SK-N-SH (cell line): ENCODE measurements at regions not wholly inside any gene's neighbourhood (a gene's known extent, or its start where the extent isn't known, plus 50 kb on each side); places are given as distances from the start of the nearest gene placed in this dataset.

Source experiments
- CTCF ChIA-PET: fragments of 300-600, 350-600 bp; formaldehyde crosslinking; extraction: SDS; loops from one replicate; lab custom pipeline; 2021; lab: Yijun Ruan, JAX
- POLR2A ChIA-PET: fragments of 350-600 bp; sonication (Branson Sonifier 250); formaldehyde crosslinking; extraction: SDS; loops from one replicate; lab custom pipeline; 2020; ENCODE audit warnings: antibody characterized with exemption, inconsistent platforms; lab: Yijun Ruan, JAX
- DNase-seq: peaks from one replicate; pipeline ENCODE4 v3.0.0; 2012
- H2AFZ ChIP-seq: fragments of 200-600 bp; sonication (generic); 2 replicates; pipeline ENCODE4 v1.8.1; 2016; ENCODE audit warnings: antibody characterized with exemption, mild to moderate bottlenecking, low read depth
- H3F3A ChIP-seq: fragments of 200-600 bp; sonication (generic); replicated peaks from 2 replicates; pipeline ENCODE3; 2016; ENCODE audit warnings: antibody characterized with exemption, mild to moderate bottlenecking; ENCODE audit not compliant: insufficient read depth
- H3K27ac ChIP-seq, 2 experiments: fragments of 200-500 bp in 1 of 2; fragments of 200-600 bp in 1 of 2; sonication (Bioruptor generic) in 1 of 2; sonication (generic), shearing (Covaris generic) in 1 of 2; 2 replicates each; pipeline versions ENCODE4 v1.5.1 to v1.6.1; 2014 to 2016; ENCODE audit warnings: low read depth in 2 of 2, inconsistent platforms in 1 of 2, low read length in 1 of 2, mild to moderate bottlenecking in 1 of 2, mixed read lengths in 1 of 2
- H3K27me3 ChIP-seq: fragments of 200-600 bp; sonication (generic), shearing (Covaris generic); 2 replicates; pipeline ENCODE4 v1.6.1; 2016; ENCODE audit warnings: mixed run types; ENCODE audit not compliant: insufficient read depth
- H3K36me3 ChIP-seq, 2 experiments: fragments of 200-500 bp in 1 of 2; fragments of 200-600 bp in 1 of 2; sonication (Bioruptor generic) in 1 of 2; sonication (generic) in 1 of 2; replicated peaks in 1 of 2; 2 replicates each; pipeline versions ENCODE3 to v1.5.1; 2014 to 2016; ENCODE audit warnings: low read length in 1 of 2, mild to moderate bottlenecking in 1 of 2; ENCODE audit not compliant: insufficient read depth in 2 of 2, control insufficient read depth in 1 of 2
- H3K4me1 ChIP-seq, 2 experiments: fragments of 200-500 bp in 1 of 2; fragments of 200-600 bp in 1 of 2; sonication (Bioruptor generic) in 1 of 2; sonication (generic), shearing (Covaris generic) in 1 of 2; 2 replicates each; pipeline versions ENCODE4 v1.5.1 to v1.6.1; 2014 to 2016; ENCODE audit warnings: low read depth in 1 of 2, low read length in 1 of 2, mixed run types in 1 of 2; ENCODE audit not compliant: insufficient read depth in 2 of 2, control insufficient read depth in 1 of 2
- H3K4me2 ChIP-seq: fragments of 200-600 bp; sonication (generic), shearing (Covaris generic); 2 replicates; pipeline ENCODE4 v1.6.1; 2017; ENCODE audit warnings: mixed run types
- H3K4me3 ChIP-seq, 2 experiments: fragments of 200-500 bp in 1 of 2; fragments of 200-600 bp in 1 of 2; sonication (Bioruptor generic) in 1 of 2; sonication (generic), shearing (Covaris generic) in 1 of 2; 2 replicates each; pipeline versions ENCODE4 v1.5.1 to v1.8.1; 2014 to 2016; ENCODE audit warnings: low read depth in 2 of 2, inconsistent platforms in 1 of 2, low read length in 1 of 2, mild to moderate bottlenecking in 1 of 2, mixed read lengths in 1 of 2, moderate library complexity in 1 of 2
- H3K79me2 ChIP-seq: fragments of 200-600 bp; sonication (generic); 2 replicates; pipeline ENCODE4 v1.8.1; 2017; ENCODE audit warnings: mild to moderate bottlenecking; ENCODE audit not compliant: insufficient read depth
- H3K9ac ChIP-seq: fragments of 200-600 bp; sonication (generic); 2 replicates; pipeline ENCODE4 v1.6.1; 2017; ENCODE audit warnings: mixed run types
- H3K9me2 ChIP-seq: fragments of 200-600 bp; sonication (generic); 2 replicates; pipeline ENCODE4 v1.6.1; 2017; ENCODE audit warnings: mixed run types
- H3K9me3 ChIP-seq: fragments of 200-600 bp; sonication (generic); 2 replicates; pipeline ENCODE4 v1.6.1; 2017; ENCODE audit warnings: mixed run types, mild to moderate bottlenecking, moderate library complexity
- H4K20me1 ChIP-seq: fragments of 200-600 bp; sonication (generic); 2 replicates; pipeline ENCODE4 v1.6.1; 2017; ENCODE audit warnings: mild to moderate bottlenecking, mixed run types; ENCODE audit not compliant: insufficient read depth
- CHD2 ChIP-seq: fragments of 150-350 bp; IDR thresholded peaks from 2 replicates; pipeline ENCODE4 v1.6.1; 2018; ENCODE audit warnings: low read length; ENCODE audit not compliant: partially characterized antibody
- FOXJ3 ChIP-seq: sonication (generic); formaldehyde crosslinking; IDR thresholded peaks from 2 replicates; pipeline ENCODE4 v1.5.1; 2020; ENCODE audit warnings: mild to moderate bottlenecking, missing genetic modification reagents
- GATA2 ChIP-seq: sonication (generic); formaldehyde crosslinking; IDR thresholded peaks from 2 replicates; pipeline ENCODE4 v1.5.0; 2020; ENCODE audit warnings: mild to moderate bottlenecking, missing genetic modification reagents
- JUND ChIP-seq: IDR thresholded peaks from 2 replicates; pipeline ENCODE4 v1.4.0; 2012
- MEF2A ChIP-seq: IDR thresholded peaks from 2 replicates; pipeline ENCODE4 v1.4.0; 2012; ENCODE audit warnings: low read depth, borderline replicate concordance
- MXI1 ChIP-seq: IDR thresholded peaks from 2 replicates; pipeline ENCODE4 v1.6.1; 2012; ENCODE audit warnings: mild to moderate bottlenecking, low read depth, low read length, improper control_type of control experiment
- NFIC ChIP-seq: IDR thresholded peaks from 2 replicates; pipeline ENCODE4 v1.4.0; 2012; ENCODE audit warnings: borderline replicate concordance
- NRF1 ChIP-seq: IDR thresholded peaks from 2 replicates; pipeline ENCODE4 v1.6.1; 2012; ENCODE audit warnings: low read depth, mild to moderate bottlenecking, low read length
- POLR2AphosphoS5 ChIP-seq: IDR thresholded peaks from 2 replicates; pipeline ENCODE4 v1.6.1; 2012; ENCODE audit warnings: low read depth, low read length
- RAD21 ChIP-seq: IDR thresholded peaks from 2 replicates; pipeline ENCODE4 v1.6.1; 2012; ENCODE audit warnings: mild to moderate bottlenecking, low read length
- RXRA ChIP-seq: IDR thresholded peaks from 2 replicates; pipeline ENCODE4 v1.4.0; 2012; ENCODE audit warnings: low read depth, mild to moderate bottlenecking, borderline replicate concordance
- SMC3 ChIP-seq: IDR thresholded peaks from 2 replicates; pipeline ENCODE4 v1.6.1; 2012; ENCODE audit warnings: low read depth, low read length, improper control_type of control experiment
- YY1 ChIP-seq: IDR thresholded peaks from 2 replicates; pipeline ENCODE4 v1.4.0; 2012; ENCODE audit warnings: low read depth, mild to moderate bottlenecking
- WGBS: methylation state at CpG from one replicate; pipeline ENCODE4 v1.1.6; 2017; ENCODE audit warnings: low lambda C conversion rate; 5-methylcytosine and 5-hydroxymethylcytosine counted together
- TF ChIP-seq, protein P1 (sequence below): fragments of 200-600 bp; sonication (generic); IDR thresholded peaks from 2 replicates; pipeline ENCODE4 v1.6.1; 2017; ENCODE audit warnings: antibody characterized with exemption, mild to moderate bottlenecking, moderate library complexity
- TF ChIP-seq, protein P2 (sequence below): fragments of 150-350 bp; IDR thresholded peaks from 2 replicates; pipeline ENCODE4 v1.6.1; 2017; ENCODE audit warnings: antibody characterized with exemption, low read length, low read depth, borderline replicate concordance
- TF ChIP-seq, protein P3 (sequence below): IDR thresholded peaks from 2 replicates; pipeline ENCODE4 v1.4.0; 2012; ENCODE audit warnings: low read depth, borderline replicate concordance
- TF ChIP-seq, protein P4 (sequence below): IDR thresholded peaks from 2 replicates; pipeline ENCODE4 v1.6.1; 2012; ENCODE audit warnings: mild to moderate bottlenecking, low read depth, low read length, moderate library complexity
- TF ChIP-seq, protein P5 (sequence below): IDR thresholded peaks from 2 replicates; pipeline ENCODE4 v1.4.0; 2012; ENCODE audit warnings: low read depth, borderline replicate concordance
- TF ChIP-seq, protein P6 (sequence below): IDR thresholded peaks from 2 replicates; pipeline ENCODE4 v1.4.0; 2012; ENCODE audit warnings: low read depth

DNA sequence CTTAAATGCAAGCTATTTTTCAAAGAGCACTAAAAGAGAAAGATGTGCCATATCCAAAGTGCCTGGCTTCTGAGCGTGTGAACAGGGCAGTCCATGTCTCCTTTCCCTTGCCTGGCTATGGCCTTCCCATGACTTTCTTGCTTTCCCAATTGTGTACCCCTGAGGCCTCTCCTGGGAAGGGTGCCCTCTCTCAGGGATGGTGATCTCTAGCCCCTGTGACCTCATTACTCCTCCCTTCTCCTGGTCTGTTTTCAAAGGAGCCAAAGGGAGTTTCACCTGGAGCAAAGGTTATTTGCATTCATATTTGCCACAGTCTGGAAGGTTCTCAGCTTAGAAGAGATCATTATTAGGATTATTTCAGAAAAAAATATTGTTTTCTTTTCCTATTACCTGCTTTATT is 429.4 kb upstream of the TMTC1 start (continued):
- TF ChIP-seq, protein P1, sequence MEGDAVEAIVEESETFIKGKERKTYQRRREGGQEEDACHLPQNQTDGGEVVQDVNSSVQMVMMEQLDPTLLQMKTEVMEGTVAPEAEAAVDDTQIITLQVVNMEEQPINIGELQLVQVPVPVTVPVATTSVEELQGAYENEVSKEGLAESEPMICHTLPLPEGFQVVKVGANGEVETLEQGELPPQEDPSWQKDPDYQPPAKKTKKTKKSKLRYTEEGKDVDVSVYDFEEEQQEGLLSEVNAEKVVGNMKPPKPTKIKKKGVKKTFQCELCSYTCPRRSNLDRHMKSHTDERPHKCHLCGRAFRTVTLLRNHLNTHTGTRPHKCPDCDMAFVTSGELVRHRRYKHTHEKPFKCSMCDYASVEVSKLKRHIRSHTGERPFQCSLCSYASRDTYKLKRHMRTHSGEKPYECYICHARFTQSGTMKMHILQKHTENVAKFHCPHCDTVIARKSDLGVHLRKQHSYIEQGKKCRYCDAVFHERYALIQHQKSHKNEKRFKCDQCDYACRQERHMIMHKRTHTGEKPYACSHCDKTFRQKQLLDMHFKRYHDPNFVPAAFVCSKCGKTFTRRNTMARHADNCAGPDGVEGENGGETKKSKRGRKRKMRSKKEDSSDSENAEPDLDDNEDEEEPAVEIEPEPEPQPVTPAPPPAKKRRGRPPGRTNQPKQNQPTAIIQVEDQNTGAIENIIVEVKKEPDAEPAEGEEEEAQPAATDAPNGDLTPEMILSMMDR, result no peak
- TF ChIP-seq CHD2, result no peak
- TF ChIP-seq MXI1, result no peak

DNA sequence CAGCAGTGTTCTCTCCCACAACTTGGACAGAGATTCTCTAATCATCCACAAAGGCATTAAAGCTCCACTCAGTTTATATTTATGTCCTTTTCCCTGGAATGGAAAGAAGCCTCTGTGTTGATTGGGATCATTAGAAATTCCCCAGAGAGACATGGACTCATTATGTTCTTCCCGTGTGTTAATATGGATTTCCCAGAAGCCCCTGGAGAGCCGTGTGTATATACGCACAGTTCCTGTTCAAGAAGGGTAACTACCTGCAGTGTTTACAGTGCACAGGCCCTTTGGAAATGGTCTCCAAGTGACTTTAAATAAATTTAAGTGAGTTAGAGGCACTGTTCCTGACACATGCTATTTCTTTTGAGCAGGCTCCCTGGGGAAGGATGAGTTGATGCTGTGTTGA is 428.0 kb upstream of the TMTC1 start:
- no peaks in the 10 kb centered on the region for H3K79me2 ChIP-seq
- H3K9ac ChIP-seq, result no peak overlapping the region
- H3K36me3 ChIP-seq, result no peaks in the 10 kb centered on the region
- no peaks in the 10 kb centered on the region for H3K9me3 ChIP-seq
- no peak overlapping the region for H3K4me2 ChIP-seq
- POLR2A ChIA-PET, result no interaction called here
- CTCF ChIA-PET, result no interaction called here
- no peak overlapping the region for H3K27ac ChIP-seq
- H3K4me1 ChIP-seq, result no peaks in the 10 kb centered on the region
- no peaks in the 10 kb centered on the region for H3F3A ChIP-seq
- no peaks in the 10 kb centered on the region for H3K9me2 ChIP-seq
- TF ChIP-seq, protein P2, sequence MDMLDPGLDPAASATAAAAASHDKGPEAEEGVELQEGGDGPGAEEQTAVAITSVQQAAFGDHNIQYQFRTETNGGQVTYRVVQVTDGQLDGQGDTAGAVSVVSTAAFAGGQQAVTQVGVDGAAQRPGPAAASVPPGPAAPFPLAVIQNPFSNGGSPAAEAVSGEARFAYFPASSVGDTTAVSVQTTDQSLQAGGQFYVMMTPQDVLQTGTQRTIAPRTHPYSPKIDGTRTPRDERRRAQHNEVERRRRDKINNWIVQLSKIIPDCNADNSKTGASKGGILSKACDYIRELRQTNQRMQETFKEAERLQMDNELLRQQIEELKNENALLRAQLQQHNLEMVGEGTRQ, result no peak
- TF ChIP-seq, protein P3, sequence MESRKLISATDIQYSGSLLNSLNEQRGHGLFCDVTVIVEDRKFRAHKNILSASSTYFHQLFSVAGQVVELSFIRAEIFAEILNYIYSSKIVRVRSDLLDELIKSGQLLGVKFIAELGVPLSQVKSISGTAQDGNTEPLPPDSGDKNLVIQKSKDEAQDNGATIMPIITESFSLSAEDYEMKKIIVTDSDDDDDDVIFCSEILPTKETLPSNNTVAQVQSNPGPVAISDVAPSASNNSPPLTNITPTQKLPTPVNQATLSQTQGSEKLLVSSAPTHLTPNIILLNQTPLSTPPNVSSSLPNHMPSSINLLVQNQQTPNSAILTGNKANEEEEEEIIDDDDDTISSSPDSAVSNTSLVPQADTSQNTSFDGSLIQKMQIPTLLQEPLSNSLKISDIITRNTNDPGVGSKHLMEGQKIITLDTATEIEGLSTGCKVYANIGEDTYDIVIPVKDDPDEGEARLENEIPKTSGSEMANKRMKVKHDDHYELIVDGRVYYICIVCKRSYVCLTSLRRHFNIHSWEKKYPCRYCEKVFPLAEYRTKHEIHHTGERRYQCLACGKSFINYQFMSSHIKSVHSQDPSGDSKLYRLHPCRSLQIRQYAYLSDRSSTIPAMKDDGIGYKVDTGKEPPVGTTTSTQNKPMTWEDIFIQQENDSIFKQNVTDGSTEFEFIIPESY, result no peak
- TF ChIP-seq RXRA (no peak), SMC3 (no peak), RAD21 (no peak), NFIC (no peak), FOXJ3 (CRISPR knock-in tag) (no peak), GATA2 (CRISPR knock-in tag) (no peak), NRF1 (no peak), MXI1 (no peak), YY1 (no peak), MEF2A (no peak), JUND (no peak), POLR2AphosphoS5 (no peak)
- TF ChIP-seq, protein P4, sequence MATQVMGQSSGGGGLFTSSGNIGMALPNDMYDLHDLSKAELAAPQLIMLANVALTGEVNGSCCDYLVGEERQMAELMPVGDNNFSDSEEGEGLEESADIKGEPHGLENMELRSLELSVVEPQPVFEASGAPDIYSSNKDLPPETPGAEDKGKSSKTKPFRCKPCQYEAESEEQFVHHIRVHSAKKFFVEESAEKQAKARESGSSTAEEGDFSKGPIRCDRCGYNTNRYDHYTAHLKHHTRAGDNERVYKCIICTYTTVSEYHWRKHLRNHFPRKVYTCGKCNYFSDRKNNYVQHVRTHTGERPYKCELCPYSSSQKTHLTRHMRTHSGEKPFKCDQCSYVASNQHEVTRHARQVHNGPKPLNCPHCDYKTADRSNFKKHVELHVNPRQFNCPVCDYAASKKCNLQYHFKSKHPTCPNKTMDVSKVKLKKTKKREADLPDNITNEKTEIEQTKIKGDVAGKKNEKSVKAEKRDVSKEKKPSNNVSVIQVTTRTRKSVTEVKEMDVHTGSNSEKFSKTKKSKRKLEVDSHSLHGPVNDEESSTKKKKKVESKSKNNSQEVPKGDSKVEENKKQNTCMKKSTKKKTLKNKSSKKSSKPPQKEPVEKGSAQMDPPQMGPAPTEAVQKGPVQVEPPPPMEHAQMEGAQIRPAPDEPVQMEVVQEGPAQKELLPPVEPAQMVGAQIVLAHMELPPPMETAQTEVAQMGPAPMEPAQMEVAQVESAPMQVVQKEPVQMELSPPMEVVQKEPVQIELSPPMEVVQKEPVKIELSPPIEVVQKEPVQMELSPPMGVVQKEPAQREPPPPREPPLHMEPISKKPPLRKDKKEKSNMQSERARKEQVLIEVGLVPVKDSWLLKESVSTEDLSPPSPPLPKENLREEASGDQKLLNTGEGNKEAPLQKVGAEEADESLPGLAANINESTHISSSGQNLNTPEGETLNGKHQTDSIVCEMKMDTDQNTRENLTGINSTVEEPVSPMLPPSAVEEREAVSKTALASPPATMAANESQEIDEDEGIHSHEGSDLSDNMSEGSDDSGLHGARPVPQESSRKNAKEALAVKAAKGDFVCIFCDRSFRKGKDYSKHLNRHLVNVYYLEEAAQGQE, result no peak
- TF ChIP-seq, protein P5, sequence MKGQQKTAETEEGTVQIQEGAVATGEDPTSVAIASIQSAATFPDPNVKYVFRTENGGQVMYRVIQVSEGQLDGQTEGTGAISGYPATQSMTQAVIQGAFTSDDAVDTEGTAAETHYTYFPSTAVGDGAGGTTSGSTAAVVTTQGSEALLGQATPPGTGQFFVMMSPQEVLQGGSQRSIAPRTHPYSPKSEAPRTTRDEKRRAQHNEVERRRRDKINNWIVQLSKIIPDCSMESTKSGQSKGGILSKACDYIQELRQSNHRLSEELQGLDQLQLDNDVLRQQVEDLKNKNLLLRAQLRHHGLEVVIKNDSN, result no peak
- TF ChIP-seq, protein P1, result no peak
- TF ChIP-seq, protein P6, sequence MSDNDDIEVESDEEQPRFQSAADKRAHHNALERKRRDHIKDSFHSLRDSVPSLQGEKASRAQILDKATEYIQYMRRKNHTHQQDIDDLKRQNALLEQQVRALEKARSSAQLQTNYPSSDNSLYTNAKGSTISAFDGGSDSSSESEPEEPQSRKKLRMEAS, result no peak
- no peak for DNase-seq
- no peak overlapping the region for H2AFZ ChIP-seq
- H3K27me3 ChIP-seq, result no peaks in the 10 kb centered on the region
- 75% methylated on average over 3 of the region's 3 CpGs for WGBS
- H3K4me3 ChIP-seq, result no peak overlapping the region
- no peaks in the 10 kb centered on the region for H4K20me1 ChIP-seq
